ENCODE measurements at regions not wholly inside any gene's neighbourhood (a gene's known extent, or its start where the extent isn't known, plus 50 kb on each side); places are given as distances from the start of the nearest gene placed in this dataset.
A peak's percentile ranks its signal among the peaks of the same experiment; 100 is the strongest.

DNA sequence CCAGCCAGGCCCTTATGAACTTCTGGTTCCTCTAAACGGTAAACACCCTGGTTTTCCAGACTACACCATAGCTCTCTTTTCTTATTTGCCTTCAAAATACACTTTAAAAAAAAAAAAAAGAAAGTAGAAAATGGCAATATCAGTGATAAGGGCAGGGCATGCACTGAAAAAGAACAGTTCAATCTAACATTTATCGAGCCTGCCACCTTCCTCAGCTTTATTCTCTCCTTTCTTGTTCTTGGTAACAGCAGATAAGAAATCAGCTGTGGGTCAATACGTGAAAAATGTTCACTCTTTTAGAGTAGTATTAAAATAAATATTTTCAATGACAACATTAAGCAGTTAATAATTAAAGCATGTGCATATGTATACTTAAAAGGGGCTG is 83.1 kb upstream of the ZNF648 start:
- Histone ChIP-seq H3K36me3 (ENCODE audit: control insufficient read depth, insufficient read depth, low read length) (no peaks in the 10 kb centered on the region), H3K27me3 (replicated peaks; ENCODE audit: control insufficient read depth, insufficient read depth, low read length) (no peaks in the 10 kb centered on the region), H3K4me3 (replicated peaks; ENCODE audit: low read depth, low read length) (no peak overlapping the region)
- DNase-seq (ENCODE audit: extremely low read depth, insufficient read length) = no peak
- no peak for TF ChIP-seq CTCF (IDR thresholded peaks at IDR 0.05; ENCODE audit: insufficient read depth, low read length, poor library complexity, severe bottlenecking)

DNA sequence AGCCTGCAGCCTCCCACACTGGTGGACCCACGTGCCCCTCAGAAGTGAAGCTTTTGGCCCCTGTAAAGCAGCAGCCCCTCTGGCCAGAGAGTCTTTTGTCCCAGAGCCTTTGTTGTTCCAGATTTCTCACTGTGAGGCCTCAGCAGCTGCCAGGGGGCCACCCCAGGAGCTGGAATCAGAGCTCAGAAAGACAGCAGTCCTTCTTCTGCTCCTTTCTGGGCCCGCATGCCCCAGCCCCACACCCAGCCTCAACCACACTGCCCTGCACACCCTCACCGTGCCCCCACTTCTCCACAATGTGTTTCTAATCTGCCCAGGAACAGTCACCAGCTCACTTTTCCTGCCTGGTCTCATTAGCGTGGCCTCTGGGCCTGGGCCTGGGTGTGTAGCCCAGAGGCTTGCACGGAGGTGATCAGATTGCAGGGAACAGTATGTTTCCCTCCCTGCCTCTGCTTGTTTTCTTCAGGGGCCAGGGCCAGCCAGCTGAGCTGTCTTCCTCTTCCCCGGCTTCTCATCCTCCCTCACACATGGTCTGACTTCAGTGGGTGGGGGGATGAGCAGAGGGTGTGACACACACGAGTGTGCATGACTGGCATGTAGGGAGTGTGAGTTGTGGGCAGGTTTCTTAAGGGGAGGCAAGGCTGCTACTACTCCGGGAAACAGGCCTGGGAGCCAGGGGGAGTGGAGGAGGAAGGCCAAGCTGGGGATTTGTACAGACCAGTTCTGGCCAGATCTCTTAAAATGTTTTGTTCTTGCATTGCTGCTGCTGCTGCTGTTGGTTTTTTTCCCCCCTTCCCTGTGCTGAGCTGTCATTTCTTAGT is 82.5 kb upstream of the ZNF648 start:
- H3K27me3 ChIP-seq (replicated peaks; ENCODE audit: control insufficient read depth, insufficient read depth, low read length) = no peaks in the 10 kb centered on the region
- no peak for TF ChIP-seq CTCF (IDR thresholded peaks at IDR 0.05; ENCODE audit: insufficient read depth, low read length, poor library complexity, severe bottlenecking)
- no peak overlapping the region for H3K4me3 ChIP-seq (replicated peaks; ENCODE audit: low read depth, low read length)
- no peaks in the 10 kb centered on the region for H3K36me3 ChIP-seq (ENCODE audit: control insufficient read depth, insufficient read depth, low read length)
- DNase-seq (ENCODE audit: extremely low read depth, insufficient read length) = no peak

DNA sequence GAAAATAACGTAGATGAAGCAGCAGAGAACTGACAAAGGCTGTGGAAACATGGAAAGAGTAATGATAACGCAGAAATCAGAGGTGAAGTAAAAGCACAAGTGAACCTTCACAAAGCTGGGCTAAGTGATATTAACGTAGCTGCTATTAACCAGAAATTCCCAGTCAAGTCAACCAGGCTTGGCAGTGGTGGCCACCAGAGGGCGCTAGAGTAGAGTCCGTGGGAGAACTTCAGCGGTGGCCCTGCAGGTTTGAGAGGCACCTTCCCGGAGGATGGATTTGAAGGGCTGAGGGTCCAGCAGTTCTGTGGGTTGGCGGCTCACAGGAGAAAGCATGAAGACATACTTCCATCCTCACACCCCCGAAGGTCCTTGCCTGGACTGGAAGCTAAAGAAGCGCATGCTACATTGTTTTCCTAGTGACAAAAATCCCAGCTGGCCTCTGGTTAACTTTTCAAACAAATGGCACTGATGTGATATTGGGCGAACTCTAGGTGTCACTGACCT is 81.7 kb upstream of the ZNF648 start:
- no peak overlapping the region for H3K4me3 ChIP-seq (replicated peaks; ENCODE audit: low read depth, low read length)
- DNase-seq (ENCODE audit: extremely low read depth, insufficient read length) = peak; percentile 35
- H3K27me3 ChIP-seq (replicated peaks; ENCODE audit: control insufficient read depth, insufficient read depth, low read length) = no peaks in the 10 kb centered on the region
- TF ChIP-seq CTCF (IDR thresholded peaks at IDR 0.05; ENCODE audit: insufficient read depth, low read length, poor library complexity, severe bottlenecking) = peak; percentile 95
- no peaks in the 10 kb centered on the region for H3K36me3 ChIP-seq (ENCODE audit: control insufficient read depth, insufficient read depth, low read length)

- no peak for DNase-seq (ENCODE audit: extremely low read depth, insufficient read length)
- Histone ChIP-seq H3K27me3 (replicated peaks; ENCODE audit: control insufficient read depth, insufficient read depth, low read length) (no peaks in the 10 kb centered on the region), H3K4me3 (replicated peaks; ENCODE audit: low read depth, low read length) (no peak overlapping the region), H3K36me3 (ENCODE audit: control insufficient read depth, insufficient read depth, low read length) (no peaks in the 10 kb centered on the region)
- TF ChIP-seq CTCF (IDR thresholded peaks at IDR 0.05; ENCODE audit: insufficient read depth, low read length, poor library complexity, severe bottlenecking) = no peak
Measured at GRCh38 chr1:182142621-182143020, 81.1 kb upstream of the ZNF648 start.

GRCh38 chr1:182141040-182141439 is 79.5 kb upstream of the ZNF648 start:
- Histone ChIP-seq H3K27me3 (replicated peaks; ENCODE audit: control insufficient read depth, insufficient read depth, low read length) (no peaks in the 10 kb centered on the region; the same call in 1 of the 2 replicates), H3K4me3 (replicated peaks; ENCODE audit: low read depth, low read length) (no peak overlapping the region), H3K36me3 (ENCODE audit: control insufficient read depth, insufficient read depth, low read length) (no peaks in the 10 kb centered on the region)
- no peak for TF ChIP-seq CTCF (IDR thresholded peaks at IDR 0.05; ENCODE audit: insufficient read depth, low read length, poor library complexity, severe bottlenecking)
- no peak for DNase-seq (ENCODE audit: extremely low read depth, insufficient read length)
